ENCODE measurements at regions not wholly inside any gene's neighbourhood (a gene's known extent, or its start where the extent isn't known, plus 50 kb on each side); places are given as distances from the start of the nearest gene placed in this dataset.

GRCh38 chr2:790634-791245 lies 113.5 kb upstream of the TMEM18 start:
- DNase-seq (ENCODE audit: low read depth) = no peak
- no peak for TF ChIP-seq CTCF (conservative IDR thresholded peaks at IDR 0.05; ENCODE audit: control insufficient read depth, insufficient read depth, low read depth, low read length)
- no peak overlapping the region for H3K4me3 ChIP-seq (ENCODE audit: control insufficient read depth, low read depth, low read length)

DNA sequence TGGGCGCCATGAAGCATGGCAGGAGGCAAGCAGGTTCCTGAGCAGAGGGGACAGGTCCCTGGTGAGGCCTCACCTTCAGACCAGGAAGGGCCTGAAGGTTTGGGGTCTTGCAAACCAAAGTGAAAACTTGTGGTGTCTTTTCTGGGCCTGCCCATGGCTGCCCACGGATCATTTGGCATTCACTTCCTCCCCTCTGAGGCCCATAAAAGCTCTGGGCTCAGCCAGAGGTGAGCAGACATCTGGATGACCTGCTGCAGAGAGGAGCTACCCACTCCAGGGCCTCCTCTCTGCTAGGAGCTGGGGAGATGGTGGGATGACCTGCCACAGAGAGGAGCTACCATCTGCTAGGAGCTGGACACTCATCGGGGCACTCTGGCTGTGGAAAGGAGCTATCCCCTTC lies 112.9 kb upstream of the TMEM18 start:
- no peak for TF ChIP-seq CTCF (conservative IDR thresholded peaks at IDR 0.05; ENCODE audit: control insufficient read depth, insufficient read depth, low read depth, low read length)
- DNase-seq (ENCODE audit: low read depth) = no peak
- no peak overlapping the region for H3K4me3 ChIP-seq (ENCODE audit: control insufficient read depth, low read depth, low read length)

GRCh38 chr2:789529-789928 lies 112.3 kb upstream of the TMEM18 start:
- TF ChIP-seq CTCF (conservative IDR thresholded peaks at IDR 0.05; ENCODE audit: control insufficient read depth, insufficient read depth, low read depth, low read length) = no peak
- H3K4me3 ChIP-seq (ENCODE audit: control insufficient read depth, low read depth, low read length) = no peak overlapping the region
- no peak for DNase-seq (ENCODE audit: low read depth)

DNA sequence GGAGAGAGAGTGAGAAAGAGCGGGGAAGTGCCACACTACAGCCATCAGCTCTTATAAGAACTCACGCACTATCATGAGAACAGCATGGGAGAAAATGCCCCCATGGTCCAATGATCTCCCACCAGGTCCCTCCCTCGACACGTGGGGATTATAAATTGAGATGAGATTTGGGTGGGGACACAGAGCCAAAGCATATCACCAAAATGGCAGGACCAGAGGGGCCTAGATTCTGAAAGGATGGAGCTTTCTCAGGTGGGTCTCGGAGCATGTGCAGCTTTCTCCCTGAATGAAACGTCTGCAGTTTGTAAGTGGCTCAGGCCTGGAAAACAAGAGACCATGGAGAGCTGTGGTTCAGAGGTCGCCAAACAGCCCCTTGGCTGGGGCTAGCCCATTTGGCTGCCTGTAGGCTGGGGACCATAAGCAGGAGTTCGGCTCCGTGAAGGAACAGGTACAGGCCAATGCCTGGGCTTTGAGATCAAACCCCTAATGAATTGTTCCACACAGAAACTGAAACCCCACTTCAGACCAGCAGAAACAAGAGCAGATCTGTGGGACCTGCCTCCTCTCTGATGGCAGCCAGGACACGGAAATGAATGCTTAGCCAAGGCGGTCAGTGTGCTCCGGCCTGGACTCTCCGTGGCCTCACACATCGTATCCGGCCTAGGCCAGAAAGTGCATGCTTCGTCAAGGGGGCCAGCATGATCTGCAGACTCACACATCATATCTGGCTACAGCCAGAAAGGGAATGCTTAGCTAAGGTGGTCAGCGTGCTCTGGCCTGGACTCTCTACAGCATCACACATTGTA lies 111.2 kb upstream of the TMEM18 start:
- H3K4me3 ChIP-seq (ENCODE audit: control insufficient read depth, low read depth, low read length) = no peak overlapping the region
- no peak for TF ChIP-seq CTCF (conservative IDR thresholded peaks at IDR 0.05; ENCODE audit: control insufficient read depth, insufficient read depth, low read depth, low read length)
- DNase-seq (ENCODE audit: low read depth) = no peak

GRCh38 chr2:784753-785152 lies 107.5 kb upstream of the TMEM18 start:
- H3K4me3 ChIP-seq (ENCODE audit: control insufficient read depth, low read depth, low read length) = no peak overlapping the region
- TF ChIP-seq CTCF (conservative IDR thresholded peaks at IDR 0.05; ENCODE audit: control insufficient read depth, insufficient read depth, low read depth, low read length) = no peak
- no peak for DNase-seq (ENCODE audit: low read depth)

GRCh38 chr2:780581-780980 lies 103.4 kb upstream of the TMEM18 start:
- DNase-seq (ENCODE audit: low read depth) = no peak
- TF ChIP-seq CTCF (conservative IDR thresholded peaks at IDR 0.05; ENCODE audit: control insufficient read depth, insufficient read depth, low read depth, low read length) = no peak
- H3K4me3 ChIP-seq (ENCODE audit: control insufficient read depth, low read depth, low read length) = no peak overlapping the region
